Caco-2 (cell line): ENCODE measurements at regions not wholly inside any gene's neighbourhood (a gene's known extent, or its start where the extent isn't known, plus 50 kb on each side); places are given as distances from the start of the nearest gene placed in this dataset.
A peak's percentile ranks its signal among the peaks of the same experiment; 100 is the strongest.

ENCODE experiments used
- BruUV-seq: library from RNA; stranded (reverse); fragments of 400-500 nt; replicated peaks from 2 replicates; lab custom pipeline; 2021; lab: Mats Ljungman, UMichigan
- CTCF ChIA-PET: fragments of 300-600 bp; sonication (Branson Sonifier 250); formaldehyde crosslinking; loops from one replicate; lab custom pipeline; 2022; ENCODE audit warnings: antibody characterized with exemption; lab: Charles Lee
- POLR2A ChIA-PET: fragments of 300-600 bp; sonication (Branson Sonifier 250); formaldehyde crosslinking; loops from one replicate; lab custom pipeline; 2022; ENCODE audit warnings: antibody characterized with exemption; lab: Charles Lee
- DNase-seq, 2 experiments: peaks; one replicate each; pipeline versions ENCODE4 v3.0.0 to v3.0.0-alpha.2; 2020 to 2022
- H3K27me3 ChIP-seq: replicated peaks from 2 replicates; pipeline ENCODE4 v1.6.0; 2011; ENCODE audit warnings: low read length; ENCODE audit not compliant: control insufficient read depth, insufficient read depth
- H3K36me3 ChIP-seq: 2 replicates; pipeline ENCODE4 v1.5.1; 2011; ENCODE audit warnings: low read length; ENCODE audit not compliant: control insufficient read depth, insufficient read depth
- H3K4me1 ChIP-seq: fragments of 250-450 bp; sonication (Bioruptor Pico); 2 replicates; pipeline ENCODE4 v1.5.1; 2020; ENCODE audit warnings: mild to moderate bottlenecking
- H3K4me3 ChIP-seq: 2 replicates; pipeline ENCODE4 v1.5.1; 2011; ENCODE audit warnings: low read depth, mild to moderate bottlenecking, control low read depth, low read length
- H3K9me3 ChIP-seq: fragments of 250-450 bp; sonication (Bioruptor Pico); 2 replicates; pipeline ENCODE4 v1.5.1; 2020; ENCODE audit warnings: mild to moderate bottlenecking, moderate library complexity
- H3K27ac Mint-ChIP-seq: one replicate; pipeline ENCODE4 v1.8.0; 2022; ENCODE audit warnings: mixed read lengths; ENCODE audit not compliant: unreplicated experiment
- H3K27me3 Mint-ChIP-seq: one replicate; pipeline ENCODE4 v1.8.0; 2022; ENCODE audit warnings: mixed read lengths; ENCODE audit not compliant: insufficient read depth, unreplicated experiment
- H3K36me3 Mint-ChIP-seq: one replicate; pipeline ENCODE4 v1.8.0; 2022; ENCODE audit warnings: mild to moderate bottlenecking, mixed read lengths; ENCODE audit not compliant: insufficient read depth, unreplicated experiment
- H3K4me1 Mint-ChIP-seq: one replicate; pipeline ENCODE4 v1.8.0; 2022; ENCODE audit warnings: low read depth, mixed read lengths; ENCODE audit not compliant: unreplicated experiment
- H3K4me3 Mint-ChIP-seq: one replicate; pipeline ENCODE4 v1.8.0; 2022; ENCODE audit warnings: mild to moderate bottlenecking, moderate library complexity, mixed read lengths; ENCODE audit not compliant: unreplicated experiment
- H3K9me3 Mint-ChIP-seq: one replicate; pipeline ENCODE4 v1.8.0; 2022; ENCODE audit warnings: mixed read lengths; ENCODE audit not compliant: unreplicated experiment
- intact Hi-C: fragments of 100-400 bp; cut with micrococcal nuclease; formaldehyde crosslinking; loops from one replicate; pipeline ENCODE4 v1.10.0; 2022; ENCODE audit not compliant: unreplicated experiment
- TF ChIP-seq, protein P1 (sequence below), 2 experiments: fragments of 200-600 bp in 1 of 2; IDR thresholded peaks; 1 replicate in 1 of 2; 2 replicates in 1 of 2; pipeline versions ENCODE4 v1.5.1 to v1.8.0; 2011 to 2022; ENCODE audit warnings: antibody characterized with exemption in 1 of 2, control low read depth in 1 of 2, inconsistent platforms in 1 of 2, low read depth in 1 of 2, low read length in 1 of 2, mild to moderate bottlenecking in 1 of 2, moderate library complexity in 1 of 2; ENCODE audit not compliant: insufficient read depth in 1 of 2, severe bottlenecking in 1 of 2, unreplicated experiment in 1 of 2

DNA sequence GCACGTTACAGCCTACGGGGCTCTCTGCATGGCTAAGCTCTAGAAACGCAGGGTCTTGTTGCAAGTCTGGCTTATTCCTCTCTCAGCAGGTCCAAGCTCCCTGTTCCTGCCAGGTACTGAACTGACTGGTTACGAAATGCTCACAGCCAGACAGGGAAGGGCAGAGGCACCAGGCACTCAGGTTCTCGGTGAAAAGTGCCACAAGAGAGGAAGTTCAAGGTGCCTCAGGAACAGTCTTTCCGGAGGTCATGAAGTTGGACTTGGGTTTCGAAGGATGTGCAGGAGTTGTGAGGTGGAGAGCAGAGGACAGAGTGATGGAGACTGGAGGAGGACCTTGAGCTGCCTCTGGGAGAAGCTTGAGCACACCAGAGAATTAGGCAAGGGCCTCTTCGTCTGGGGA lies 124.7 kb upstream of the GSE1 start:
- POLR2A ChIA-PET = no interaction called here

DNA sequence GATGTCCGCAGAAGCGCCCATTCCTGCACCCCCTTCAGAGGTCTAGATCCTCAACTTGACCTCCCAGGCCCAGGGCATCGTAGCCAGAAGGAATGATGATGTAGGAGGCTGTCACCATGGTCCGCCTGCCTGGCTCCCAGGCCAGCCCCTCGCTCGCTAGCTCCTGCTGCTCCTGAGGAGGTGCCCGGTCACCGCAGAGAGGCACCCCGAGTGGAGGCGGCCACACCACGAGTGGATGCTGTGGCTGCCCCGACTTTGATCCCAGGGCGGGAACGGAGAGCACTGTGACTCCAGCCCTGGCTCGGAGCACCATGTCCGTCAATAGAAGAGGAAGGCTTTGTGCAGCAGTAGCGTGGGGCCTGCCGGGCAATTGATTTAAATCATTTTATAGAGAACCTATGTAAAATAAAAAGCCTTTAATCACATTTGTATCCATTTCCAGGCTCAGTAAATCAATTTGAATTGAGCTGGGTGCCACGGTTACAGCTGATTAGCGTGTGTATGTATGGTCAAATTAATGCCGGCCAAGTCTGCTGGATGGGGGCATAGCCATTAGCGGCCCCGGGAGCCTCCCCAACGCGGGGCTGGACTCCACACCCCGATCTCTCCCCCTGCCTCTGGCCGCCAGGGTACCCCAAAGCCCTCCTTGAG lies 122.6 kb upstream of the GSE1 start:
- no peak for DNase-seq
- intact Hi-C loops = no loop called here
- Histone ChIP-seq H3K4me1 (peaks cover 30% of the 10 kb centered on the region), H3K4me3 (no peak overlapping the region), H3K36me3 (no peaks in the 10 kb centered on the region), H3K9me3 (no peaks in the 10 kb centered on the region), H3K27me3 (no peaks in the 10 kb centered on the region)
- Mint-ChIP-seq H3K27ac (peak overlapping the region; percentile 88), H3K27me3 (no peaks in the 10 kb centered on the region), H3K36me3 (peaks cover 13% of the 10 kb centered on the region), H3K4me3 (no peak overlapping the region), H3K9me3 (no peaks in the 10 kb centered on the region), H3K4me1 (peaks cover 34% of the 10 kb centered on the region)
- ChIA-PET CTCF (interaction anchor here (0.6 to 3.5 kb wide), 4 partner anchors 25 to 104 kb away, joined by 3 to 18 read pairs (median 8); no protein-coding TSS in a partner anchor), POLR2A (no interaction called here)
- TF ChIP-seq, protein P1, sequence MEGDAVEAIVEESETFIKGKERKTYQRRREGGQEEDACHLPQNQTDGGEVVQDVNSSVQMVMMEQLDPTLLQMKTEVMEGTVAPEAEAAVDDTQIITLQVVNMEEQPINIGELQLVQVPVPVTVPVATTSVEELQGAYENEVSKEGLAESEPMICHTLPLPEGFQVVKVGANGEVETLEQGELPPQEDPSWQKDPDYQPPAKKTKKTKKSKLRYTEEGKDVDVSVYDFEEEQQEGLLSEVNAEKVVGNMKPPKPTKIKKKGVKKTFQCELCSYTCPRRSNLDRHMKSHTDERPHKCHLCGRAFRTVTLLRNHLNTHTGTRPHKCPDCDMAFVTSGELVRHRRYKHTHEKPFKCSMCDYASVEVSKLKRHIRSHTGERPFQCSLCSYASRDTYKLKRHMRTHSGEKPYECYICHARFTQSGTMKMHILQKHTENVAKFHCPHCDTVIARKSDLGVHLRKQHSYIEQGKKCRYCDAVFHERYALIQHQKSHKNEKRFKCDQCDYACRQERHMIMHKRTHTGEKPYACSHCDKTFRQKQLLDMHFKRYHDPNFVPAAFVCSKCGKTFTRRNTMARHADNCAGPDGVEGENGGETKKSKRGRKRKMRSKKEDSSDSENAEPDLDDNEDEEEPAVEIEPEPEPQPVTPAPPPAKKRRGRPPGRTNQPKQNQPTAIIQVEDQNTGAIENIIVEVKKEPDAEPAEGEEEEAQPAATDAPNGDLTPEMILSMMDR (IDR thresholded peaks at IDR 0.05; ENCODE audit: insufficient read depth in 1 of 2, low read depth in 1 of 2, low read length in 1 of 2, severe bottlenecking in 1 of 2, unreplicated experiment in 1 of 2) = no peak
- BruUV-seq = no TSS peak

More for the DNA sequence above, 124.7 kb upstream of the GSE1 start:
- CTCF ChIA-PET = interaction anchor here (0.9 kb wide), 1 partner anchor 69 kb away, joined by 3 read pairs; no protein-coding TSS in a partner anchor
- H3K4me1 ChIP-seq = peaks cover 26% of the 10 kb centered on the region
- Mint-ChIP-seq H3K9me3 (no peaks in the 10 kb centered on the region), H3K27ac (peak overlapping the region; percentile 9), H3K27me3 (no peaks in the 10 kb centered on the region), H3K4me3 (no peak overlapping the region), H3K36me3 (peaks cover 13% of the 10 kb centered on the region), H3K4me1 (peaks cover 29% of the 10 kb centered on the region)
- intact Hi-C loops = no loop called here
- H3K9me3 ChIP-seq = no peaks in the 10 kb centered on the region
- no peak for DNase-seq
- no peak overlapping the region for H3K4me3 ChIP-seq
- no peaks in the 10 kb centered on the region for H3K27me3 ChIP-seq
- TF ChIP-seq, protein P1 (IDR thresholded peaks at IDR 0.05; ENCODE audit: insufficient read depth in 1 of 2, low read depth in 1 of 2, low read length in 1 of 2, severe bottlenecking in 1 of 2, unreplicated experiment in 1 of 2) = no peak
- BruUV-seq = no TSS peak
- H3K36me3 ChIP-seq = no peaks in the 10 kb centered on the region

DNA sequence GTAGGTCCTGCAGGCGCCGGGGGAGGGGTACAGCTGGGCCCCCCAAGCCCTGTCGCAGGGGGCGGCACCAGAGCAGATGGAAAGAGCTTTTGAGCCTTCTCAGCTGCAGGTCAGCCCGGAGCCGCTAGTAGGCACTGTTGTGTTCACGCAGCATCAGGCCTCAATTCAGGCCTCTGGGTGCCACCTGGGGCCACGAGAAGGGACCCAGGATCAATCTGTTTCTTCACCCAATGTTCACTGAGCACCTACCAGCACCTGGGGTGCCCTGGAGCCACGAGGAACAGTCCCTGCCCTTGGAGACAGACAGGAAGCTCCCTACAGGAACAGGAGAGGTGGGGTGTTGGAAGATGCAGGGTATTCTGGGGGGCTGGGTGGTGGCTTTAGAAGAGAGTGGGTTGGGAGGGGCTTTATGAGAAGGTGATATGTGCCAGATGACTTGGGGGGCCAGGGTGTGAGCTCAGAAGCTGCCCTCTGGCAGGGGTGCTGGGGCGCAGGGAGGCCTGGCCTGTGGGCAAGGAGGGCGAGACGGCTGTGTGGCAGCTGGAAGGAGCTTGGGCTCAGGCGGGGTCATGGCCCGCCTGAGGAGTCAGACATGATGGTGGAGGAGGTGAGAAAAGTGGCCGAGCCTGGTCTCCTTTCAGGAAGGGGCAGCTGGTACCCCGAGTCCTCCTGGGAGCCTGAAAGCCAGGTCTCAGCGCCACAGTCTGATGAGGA lies 121.9 kb upstream of the GSE1 start:
- CTCF ChIA-PET = interaction anchor here (0.6 to 3.5 kb wide), 10 partner anchors 19 to 105 kb away, joined by 3 to 18 read pairs (median 5); no protein-coding TSS in a partner anchor
- H3K4me3 ChIP-seq = no peak overlapping the region

More for the DNA sequence above, 121.9 kb upstream of the GSE1 start:
- Histone ChIP-seq H3K9me3 (no peaks in the 10 kb centered on the region), H3K36me3 (no peaks in the 10 kb centered on the region), H3K4me1 (peaks cover 30% of the 10 kb centered on the region), H3K27me3 (no peaks in the 10 kb centered on the region)
- Mint-ChIP-seq H3K27ac (peak overlapping the region; percentile 88), H3K27me3 (no peaks in the 10 kb centered on the region), H3K36me3 (peaks cover 13% of the 10 kb centered on the region), H3K4me1 (peaks cover 34% of the 10 kb centered on the region), H3K9me3 (no peaks in the 10 kb centered on the region), H3K4me3 (peak overlapping the region; percentile 62)
- intact Hi-C loops = no loop called here
- TF ChIP-seq, protein P1 (IDR thresholded peaks at IDR 0.05; ENCODE audit: insufficient read depth in 1 of 2, low read depth in 1 of 2, low read length in 1 of 2, severe bottlenecking in 1 of 2, unreplicated experiment in 1 of 2) = peak; percentile 40 to 63
- BruUV-seq = no TSS peak
- POLR2A ChIA-PET = no interaction called here
- DNase-seq = peak in 1 of 2 experiments; percentile 34
